Keratinocyte (primary cell): ENCODE measurements at regions not wholly inside any gene's neighbourhood (a gene's known extent, or its start where the extent isn't known, plus 50 kb on each side); places are given as distances from the start of the nearest gene placed in this dataset.

ENCODE experiments used
- DNase-seq: peaks from one replicate; pipeline ENCODE4 v3.0.0-alpha.2; 2011; ENCODE audit warnings: low read depth, missing footprints, low spot score
- FAIRE-seq: peaks from 2 replicates; lab custom pipeline; 2011; peaks lifted over from hg19 to GRCh38; lab: Jason Lieb, UNC
- H2AFZ ChIP-seq: 2 replicates; pipeline ENCODE4 v1.6.0; 2012; ENCODE audit warnings: low read length, control low read depth, inconsistent platforms; ENCODE audit not compliant: control insufficient read depth
- H3K27ac ChIP-seq: 2 replicates; pipeline ENCODE4 v1.5.1; 2011; ENCODE audit warnings: low read length; ENCODE audit not compliant: control insufficient read depth, insufficient read depth
- H3K27me3 ChIP-seq: 3 replicates; pipeline ENCODE4 v1.6.0; 2011; ENCODE audit warnings: low read length; ENCODE audit not compliant: control insufficient read depth, insufficient read depth; ENCODE audit errors: extremely low read depth
- H3K36me3 ChIP-seq, 2 experiments: 2 replicates in 1 of 2; 3 replicates in 1 of 2; pipeline ENCODE4 v1.5.1; 2011; ENCODE audit warnings: low read length in 2 of 2, mild to moderate bottlenecking in 1 of 2; ENCODE audit not compliant: control insufficient read depth in 2 of 2, insufficient read depth in 2 of 2; ENCODE audit errors: extremely low read depth in 1 of 2
- H3K4me1 ChIP-seq: 3 replicates; pipeline ENCODE4 v1.5.1; 2011; ENCODE audit warnings: low read length; ENCODE audit not compliant: control insufficient read depth, insufficient read depth; ENCODE audit errors: extremely low read depth
- H3K4me2 ChIP-seq: 3 replicates; pipeline ENCODE4 v1.6.0; 2011; ENCODE audit warnings: low read depth, low read length; ENCODE audit not compliant: control insufficient read depth, insufficient read depth; ENCODE audit errors: extremely low read depth
- H3K4me3 ChIP-seq, 3 experiments: fragments of 200-600 bp in 1 of 3; sonication (generic) in 1 of 3; 2 replicates in 2 of 3; 3 replicates in 1 of 3; pipeline ENCODE4 v1.5.1; 2011 to 2016; ENCODE audit warnings: low read length in 3 of 3, mild to moderate bottlenecking in 3 of 3, control low read depth in 2 of 3, inconsistent platforms in 1 of 3, low read depth in 1 of 3, mixed read lengths in 1 of 3, mixed run types in 1 of 3, moderate library complexity in 1 of 3; ENCODE audit not compliant: control insufficient read depth in 2 of 3, insufficient read depth in 2 of 3; ENCODE audit errors: extremely low read depth in 1 of 3
- H3K79me2 ChIP-seq: 2 replicates; pipeline ENCODE4 v1.6.0; 2012; ENCODE audit warnings: low read length; ENCODE audit not compliant: control insufficient read depth, insufficient read depth
- H3K9ac ChIP-seq: 3 replicates; pipeline ENCODE4 v1.6.0; 2011; ENCODE audit warnings: low read length; ENCODE audit not compliant: control insufficient read depth, insufficient read depth; ENCODE audit errors: extremely low read depth
- H3K9me1 ChIP-seq: 3 replicates; pipeline ENCODE4 v1.6.0; 2011; ENCODE audit warnings: low read length; ENCODE audit not compliant: control insufficient read depth, insufficient read depth; ENCODE audit errors: extremely low read depth
- H3K9me3 ChIP-seq: 2 replicates; pipeline ENCODE4 v1.5.1; 2012; ENCODE audit warnings: low read depth, low read length; ENCODE audit not compliant: control insufficient read depth
- H4K20me1 ChIP-seq: 3 replicates; pipeline ENCODE4 v1.6.0; 2011; ENCODE audit warnings: low read length; ENCODE audit not compliant: control insufficient read depth, insufficient read depth; ENCODE audit errors: extremely low read depth
- EZH2 ChIP-seq: IDR thresholded peaks from one replicate; pipeline ENCODE4 v1.6.1; 2012; ENCODE audit warnings: inconsistent platforms, mild to moderate bottlenecking, low read length, moderate library complexity
- dilution Hi-C: fragments of 300-500 bp; cut with MboI; formaldehyde crosslinking; loops from one replicate; pipeline ENCODE4 v1.7.0; 2020; ENCODE audit warnings: low sequenced_read_pairs; ENCODE audit not compliant: extremely low pct_ligation_motif_present
- TF ChIP-seq, protein P1 (sequence below), 3 experiments: IDR thresholded peaks in 1 of 3; conservative IDR thresholded peaks in 1 of 3; optimal IDR thresholded peaks in 1 of 3; 2 replicates in 2 of 3; 3 replicates in 1 of 3; pipeline versions ENCODE3 to v1.5.1; 2011; ENCODE audit warnings: low read length in 3 of 3, mild to moderate bottlenecking in 3 of 3, moderate library complexity in 2 of 3, control low read depth in 1 of 3, inconsistent platforms in 1 of 3; ENCODE audit not compliant: insufficient read depth in 2 of 3; ENCODE audit errors: extremely low read depth in 1 of 3

GRCh38 chr15:98230975-98231374, 270.5 kb downstream of the ARRDC4 start:
- no peaks in the 10 kb centered on the region for H3K27me3 ChIP-seq
- no peak for FAIRE-seq

DNA sequence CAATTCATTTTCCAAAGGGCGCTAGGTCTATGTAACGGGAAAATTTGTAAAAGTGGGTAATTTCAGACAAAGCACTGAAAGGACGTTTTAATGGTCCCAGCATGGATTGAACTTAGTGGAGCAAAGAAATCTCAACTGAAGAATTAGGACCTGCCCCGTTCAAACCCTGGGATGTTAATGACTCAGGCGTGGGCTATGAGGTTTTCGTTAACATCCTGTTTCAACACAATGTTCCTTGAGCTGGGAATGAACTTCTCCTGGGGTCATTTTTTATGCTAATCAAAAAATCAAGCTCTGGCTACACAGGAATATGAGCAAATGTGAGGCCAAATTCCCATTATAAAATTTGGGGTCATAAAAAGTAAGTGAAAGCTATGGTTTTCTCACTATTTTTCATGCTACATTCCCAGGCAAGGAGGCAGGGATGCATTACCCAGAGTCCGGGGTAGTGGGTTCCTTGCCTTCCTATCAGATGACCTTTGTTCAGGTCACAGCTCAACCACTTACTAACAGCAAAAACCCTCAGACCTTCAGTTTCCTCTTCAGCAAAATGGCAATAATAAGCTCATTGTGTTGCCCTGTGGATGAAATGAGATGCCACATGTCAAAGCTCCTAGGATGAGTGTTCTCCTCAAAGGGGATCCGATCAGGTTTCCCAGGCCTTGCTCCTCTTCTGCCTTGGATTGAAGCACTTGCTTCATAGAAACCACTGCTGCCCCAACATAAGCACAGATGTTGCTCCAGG, 271.4 kb downstream of the ARRDC4 start:
- FAIRE-seq = peak; percentile 59
- Histone ChIP-seq H4K20me1 (no peaks in the 10 kb centered on the region), H3K9ac (no peak overlapping the region), H3K4me3 (no peak overlapping the region), H3K79me2 (no peaks in the 10 kb centered on the region), H3K27me3 (no peaks in the 10 kb centered on the region), H3K4me2 (no peak overlapping the region), H3K36me3 (no peaks in the 10 kb centered on the region), H3K9me1 (no peaks in the 10 kb centered on the region), H3K9me3 (no peaks in the 10 kb centered on the region), H2AFZ (no peak overlapping the region), H3K4me1 (peaks cover 10% of the 10 kb centered on the region), H3K27ac (no peak overlapping the region)
- dilution Hi-C loops = no loop called here
- DNase-seq = no peak
- TF ChIP-seq EZH2 = no peak
- TF ChIP-seq, protein P1, sequence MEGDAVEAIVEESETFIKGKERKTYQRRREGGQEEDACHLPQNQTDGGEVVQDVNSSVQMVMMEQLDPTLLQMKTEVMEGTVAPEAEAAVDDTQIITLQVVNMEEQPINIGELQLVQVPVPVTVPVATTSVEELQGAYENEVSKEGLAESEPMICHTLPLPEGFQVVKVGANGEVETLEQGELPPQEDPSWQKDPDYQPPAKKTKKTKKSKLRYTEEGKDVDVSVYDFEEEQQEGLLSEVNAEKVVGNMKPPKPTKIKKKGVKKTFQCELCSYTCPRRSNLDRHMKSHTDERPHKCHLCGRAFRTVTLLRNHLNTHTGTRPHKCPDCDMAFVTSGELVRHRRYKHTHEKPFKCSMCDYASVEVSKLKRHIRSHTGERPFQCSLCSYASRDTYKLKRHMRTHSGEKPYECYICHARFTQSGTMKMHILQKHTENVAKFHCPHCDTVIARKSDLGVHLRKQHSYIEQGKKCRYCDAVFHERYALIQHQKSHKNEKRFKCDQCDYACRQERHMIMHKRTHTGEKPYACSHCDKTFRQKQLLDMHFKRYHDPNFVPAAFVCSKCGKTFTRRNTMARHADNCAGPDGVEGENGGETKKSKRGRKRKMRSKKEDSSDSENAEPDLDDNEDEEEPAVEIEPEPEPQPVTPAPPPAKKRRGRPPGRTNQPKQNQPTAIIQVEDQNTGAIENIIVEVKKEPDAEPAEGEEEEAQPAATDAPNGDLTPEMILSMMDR (optimal IDR thresholded peaks at IDR 0.05 in 1 of 3, IDR thresholded peaks at IDR 0.05 in 1 of 3, conservative IDR thresholded peaks at IDR 0.05 in 1 of 3; ENCODE audit: extremely low read depth in 1 of 3, insufficient read depth in 2 of 3, low read length in 3 of 3) = no peak

More at GRCh38 chr15:98230975-98231374, 270.5 kb downstream of the ARRDC4 start:
- H4K20me1 ChIP-seq = no peaks in the 10 kb centered on the region
- DNase-seq = no peak
- TF ChIP-seq EZH2 = no peak
- TF ChIP-seq, protein P1 (optimal IDR thresholded peaks at IDR 0.05 in 1 of 3, IDR thresholded peaks at IDR 0.05 in 1 of 3, conservative IDR thresholded peaks at IDR 0.05 in 1 of 3; ENCODE audit: extremely low read depth in 1 of 3, insufficient read depth in 2 of 3, low read length in 3 of 3) = no peak
- H3K36me3 ChIP-seq = no peaks in the 10 kb centered on the region
- no peak overlapping the region for H3K27ac ChIP-seq
- dilution Hi-C loops = no loop called here
- no peaks in the 10 kb centered on the region for H3K79me2 ChIP-seq
- H3K4me1 ChIP-seq = peaks cover 10% of the 10 kb centered on the region
- no peaks in the 10 kb centered on the region for H3K9me1 ChIP-seq
- H3K4me2 ChIP-seq = no peak overlapping the region
- H3K4me3 ChIP-seq = no peak overlapping the region
- no peak overlapping the region for H2AFZ ChIP-seq
- no peaks in the 10 kb centered on the region for H3K9me3 ChIP-seq
- H3K9ac ChIP-seq = no peak overlapping the region
